ENCODE measurements at regions not wholly inside any gene's neighbourhood (a gene's known extent, or its start where the extent isn't known, plus 50 kb on each side); places are given as distances from the start of the nearest gene placed in this dataset.

- TF ChIP-seq CTCF (IDR thresholded peaks at IDR 0.05) (no peak), POLR2A (IDR thresholded peaks at IDR 0.05) (no peak)
Observed at GRCh38 chr5:101561018-101561417, 657.9 kb upstream of the ST8SIA4 start.

All from testis (tissue), 2 donors.